K562 (cell line): ENCODE measurements at regions not wholly inside any gene's neighbourhood (a gene's known extent, or its start where the extent isn't known, plus 50 kb on each side); places are given as distances from the start of the nearest gene placed in this dataset.
A peak's percentile ranks its signal among the peaks of the same experiment; 100 is the strongest.

Experiments
- ATAC-seq: fragments of 200-7000 bp; cut with Tn5 transposase; 3 replicates; pipeline ENCODE4 v1.9.1; 2020; ENCODE audit warnings: moderate library complexity
- BruUV-seq: library from RNA; stranded (reverse); fragments of 400-500 nt; replicated peaks from 2 replicates; lab custom pipeline; 2021; lab: Mats Ljungman, UMichigan
- CTCF ChIA-PET: fragments of 300-600 bp; formaldehyde crosslinking; extraction: SDS; loops from one replicate; lab custom pipeline; 2021; ENCODE audit warnings: low intra/inter-chr PET ratio; lab: Yijun Ruan, JAX
- POLR2A ChIA-PET: fragments of 300-600, 350-650 bp; sonication (Branson Sonifier 250); formaldehyde crosslinking; extraction: SDS; loops from one replicate; lab custom pipeline; 2021; ENCODE audit warnings: antibody characterized with exemption, inconsistent platforms; lab: Yijun Ruan, JAX
- DNase-seq, 4 experiments: peaks; one replicate each; pipeline versions ENCODE4 v3.0.0 to v3.0.0-alpha.2; 2011 to 2018; ENCODE audit warnings: low spot score in 3 of 4, mixed read lengths in 3 of 4; ENCODE audit errors: extremely low read depth in 1 of 4
- FAIRE-seq: peaks from 2 replicates; lab custom pipeline; 2011; peaks lifted over from hg19 to GRCh38; lab: Jason Lieb, UNC
- H2AFZ ChIP-seq: 2 replicates; pipeline ENCODE4 v1.6.0; 2011; ENCODE audit warnings: low read depth, low read length, control low read depth, inconsistent platforms
- H3K27ac ChIP-seq: fragments of 200-600 bp; 3 replicates; pipeline ENCODE4 v1.8.0; 2011; ENCODE audit warnings: low read depth, mild to moderate bottlenecking, control low read depth, inconsistent platforms, low read length, moderate library complexity, mixed read lengths; ENCODE audit errors: extremely low read depth
- H3K27me3 ChIP-seq, 2 experiments: fragments of 300-600 bp in 1 of 2; 2 replicates in 1 of 2; 3 replicates in 1 of 2; pipeline versions ENCODE4 v1.6.0 to v1.8.0; 2011; ENCODE audit warnings: inconsistent platforms in 2 of 2, low read length in 2 of 2, mild to moderate bottlenecking in 1 of 2, mixed read lengths in 1 of 2, moderate library complexity in 1 of 2; ENCODE audit not compliant: control insufficient read depth in 2 of 2, insufficient read depth in 2 of 2
- H3K36me3 ChIP-seq: fragments of 300-600 bp; 3 replicates; pipeline ENCODE4 v1.8.0; 2011; ENCODE audit warnings: mild to moderate bottlenecking, low read length, inconsistent platforms; ENCODE audit not compliant: control insufficient read depth, insufficient read depth
- H3K4me1 ChIP-seq, 2 experiments: fragments of 200-600 bp in 1 of 2; replicated peaks in 1 of 2; 2 replicates in 1 of 2; 3 replicates in 1 of 2; pipeline versions ENCODE4 v1.5.1 to v1.8.0; 2011; ENCODE audit warnings: inconsistent platforms in 2 of 2, low read length in 2 of 2, mild to moderate bottlenecking in 1 of 2, mixed read lengths in 1 of 2, moderate library complexity in 1 of 2; ENCODE audit not compliant: control insufficient read depth in 2 of 2, insufficient read depth in 2 of 2
- H3K4me2 ChIP-seq: 2 replicates; pipeline ENCODE4 v1.6.1; 2011; ENCODE audit warnings: low read length, control low read depth, inconsistent platforms, mixed read lengths; ENCODE audit not compliant: insufficient read depth
- H3K4me3 ChIP-seq: fragments of 200-600 bp; sonication (generic), shearing (Covaris generic); 2 replicates; pipeline ENCODE4 v1.5.1; 2016; ENCODE audit warnings: control low read depth, inconsistent platforms
- H3K79me2 ChIP-seq: fragments of 200-600 bp; 3 replicates; pipeline ENCODE4 v1.8.0; 2011; ENCODE audit warnings: low read length, inconsistent platforms; ENCODE audit not compliant: control insufficient read depth, insufficient read depth
- H3K9ac ChIP-seq, 2 experiments: 2 replicates each; pipeline versions ENCODE4 v1.6.0 to v1.6.1; 2011; ENCODE audit warnings: low read depth in 2 of 2, low read length in 2 of 2, control low read depth in 1 of 2, inconsistent platforms in 1 of 2, mild to moderate bottlenecking in 1 of 2, mixed read lengths in 1 of 2; ENCODE audit not compliant: insufficient read depth in 1 of 2
- H3K9me1 ChIP-seq: one replicate; pipeline ENCODE4 v1.6.0; 2011; ENCODE audit warnings: inconsistent platforms, mild to moderate bottlenecking, low read length, moderate library complexity; ENCODE audit not compliant: control insufficient read depth, insufficient read depth
- H3K9me3 ChIP-seq: replicated peaks from 2 replicates; pipeline ENCODE4 v1.5.1; 2011; ENCODE audit warnings: low read depth, low read length, inconsistent platforms; ENCODE audit not compliant: control insufficient read depth, insufficient read depth
- H4K20me1 ChIP-seq: replicated peaks from 2 replicates; pipeline ENCODE4 v1.6.1; 2011; ENCODE audit warnings: low read length, inconsistent platforms, mixed read lengths; ENCODE audit not compliant: control insufficient read depth, insufficient read depth
- CEBPB ChIP-seq: fragments of 450-650 bp; IDR thresholded peaks from 2 replicates; pipeline ENCODE4 v1.6.1; 2016; ENCODE audit warnings: missing genetic modification characterization, missing compliant biosample characterization
- CEBPG ChIP-seq, 3 experiments: fragments of 200-800 bp in 1 of 3; sonication (Bioruptor generic) in 1 of 3; sonication (generic) in 1 of 3; formaldehyde crosslinking in 1 of 3; IDR thresholded peaks in 2 of 3; conservative IDR thresholded peaks in 1 of 3; 2 replicates each; pipeline versions ENCODE4 v1.6.1 to v1.8.0; 2016 to 2022; ENCODE audit warnings: missing compliant biosample characterization in 2 of 3, missing genetic modification characterization in 2 of 3, mild to moderate bottlenecking in 1 of 3, missing genetic modification reagents in 1 of 3
- DMBX1 ChIP-seq: fragments of 250-450 bp; sonication (Bioruptor Pico); IDR thresholded peaks from 2 replicates; pipeline ENCODE4 v1.8.0; 2022; ENCODE audit warnings: inconsistent platforms, mild to moderate bottlenecking, moderate library complexity, borderline replicate concordance
- FOSL1 ChIP-seq: fragments of 200-800 bp; sonication (Bioruptor generic); conservative IDR thresholded peaks from 2 replicates; pipeline ENCODE4 v1.6.1; 2016; ENCODE audit warnings: missing genetic modification characterization, missing compliant biosample characterization
- HSF4 ChIP-seq: fragments of 250-450 bp; sonication (Bioruptor Pico); IDR thresholded peaks from 2 replicates; pipeline ENCODE4 v2.1.2; 2022; ENCODE audit warnings: mild to moderate bottlenecking, moderate library complexity, borderline replicate concordance
- JUND ChIP-seq, 2 experiments: IDR thresholded peaks; 2 replicates in 1 of 2; 3 replicates in 1 of 2; pipeline ENCODE4 v1.6.1; 2011; ENCODE audit warnings: borderline replicate concordance in 2 of 2, low read depth in 2 of 2, low read length in 2 of 2, improper control_type of control experiment in 1 of 2, missing biosample characterization in 1 of 2, missing genetic modification characterization in 1 of 2, missing genetic modification reagents in 1 of 2
- POLR2H ChIP-seq: IDR thresholded peaks from 2 replicates; pipeline ENCODE4 v1.6.1; 2016; ENCODE audit warnings: missing genetic modification characterization, low read depth, mild to moderate bottlenecking, control low read depth, missing compliant biosample characterization, moderate library complexity
- RAD21 ChIP-seq, 2 experiments: fragments of 250-450 bp in 1 of 2; fragments of 450-650 bp in 1 of 2; sonication (Bioruptor Pico) in 1 of 2; formaldehyde crosslinking in 1 of 2; IDR thresholded peaks in 1 of 2; conservative IDR thresholded peaks in 1 of 2; 2 replicates each; pipeline versions ENCODE4 v1.4.0 to v1.8.0; 2020 to 2022; ENCODE audit warnings: mild to moderate bottlenecking in 2 of 2, moderate library complexity in 1 of 2
- SNIP1 ChIP-seq: fragments of 450-650 bp; IDR thresholded peaks from 2 replicates; pipeline ENCODE4 v1.7.1; 2017; ENCODE audit warnings: low read depth, mild to moderate bottlenecking
- ZHX1 ChIP-seq: fragments of 150-350 bp; conservative IDR thresholded peaks from 2 replicates; pipeline ENCODE4 v1.6.1; 2014; ENCODE audit warnings: low read length
- ZNF609 ChIP-seq: sonication (generic); formaldehyde crosslinking; IDR thresholded peaks from 2 replicates; pipeline ENCODE4 v1.8.1; 2023; ENCODE audit warnings: missing genetic modification reagents, mild to moderate bottlenecking, borderline replicate concordance
- ZNF830 ChIP-seq: fragments of 250-450 bp; sonication (Bioruptor Pico); IDR thresholded peaks from 2 replicates; pipeline ENCODE4 v1.5.0; 2021; ENCODE audit warnings: mild to moderate bottlenecking
- WGBS: fragments of 100-300 bp; shearing (Covaris generic); methylation state at CpG from one replicate; pipeline ENCODE4 v1.1.6; 2016; ENCODE audit warnings: low coverage, mixed read lengths; ENCODE audit not compliant: insufficient coverage; ENCODE audit errors: missing lambda C conversion rate; 5-methylcytosine and 5-hydroxymethylcytosine counted together
- in situ Hi-C: fragments of 300-500 bp; cut with MboI; formaldehyde crosslinking; loops from 4 replicates; pipeline ENCODE4 v1.15.0; 2018; ENCODE audit warnings: inconsistent platforms, mixed read lengths
- intact Hi-C: fragments of 100-400 bp; cut with micrococcal nuclease; formaldehyde crosslinking; loops from 2 replicates; pipeline ENCODE4 v1.14.2; 2022

- Histone ChIP-seq H3K4me3 (no peak overlapping the region), H3K9me3 (no peaks in the 10 kb centered on the region), H3K9me1 (no peaks in the 10 kb centered on the region), H2AFZ (no peak overlapping the region), H3K9ac (no peak overlapping the region), H4K20me1 (no peaks in the 10 kb centered on the region), H3K4me1 (peaks cover 0 to 22% of the 10 kb centered on the region in 2 experiments; a peak in 4 of 5 replicates), H3K79me2 (no peaks in the 10 kb centered on the region), H3K36me3 (no peaks in the 10 kb centered on the region), H3K27ac (no peak overlapping the region), H3K27me3 (peaks cover 0 to 28% of the 10 kb centered on the region in 2 experiments; a peak in 2 of 5 replicates), H3K4me2 (no peak overlapping the region)
- ATAC-seq: peak; percentile 62; the same call in 2 of the 3 replicates
- CTCF ChIA-PET: no interaction called here
- intact Hi-C loops: no loop called here
- FAIRE-seq: no peak
- DNase-seq: peak in 3 of 4 experiments; percentile 11 to 22 (median 18)
- no TSS peak for BruUV-seq
- POLR2A ChIA-PET: interaction anchor here (0.6 to 1.8 kb wide), 3 partner anchors 12 to 899 kb away, joined by 3 to 4 read pairs (median 3); no protein-coding TSS in a partner anchor
- WGBS: 0% methylated on average over 1 of the region's 1 CpG
- in situ Hi-C loops: no loop called here
- TF ChIP-seq CEBPG (CRISPR knock-in tag; IDR thresholded peaks at IDR 0.05) (peak; percentile 30; the same call in 1 of the 2 replicates), CEBPG (tag; conservative IDR thresholded peaks at IDR 0.05 in 1 of 2, IDR thresholded peaks at IDR 0.05 in 1 of 2) (peak in 1 of 2 experiments; percentile 32; a peak in 1 of 4 replicates), HSF4 (no peak), RAD21 (CRISPR knock-in tag; conservative IDR thresholded peaks at IDR 0.05 in 1 of 2, IDR thresholded peaks at IDR 0.05 in 1 of 2) (0 out of 4 replicates have a peak, but pooled peaks of 1 of the 2 experiments have one; percentile 4), DMBX1 (CRISPR knock-in tag) (no peak), JUND (IDR thresholded peaks at IDR 0.05; ENCODE audit: borderline replicate concordance, low read depth, low read length) (peak; percentile 38; the same call in 1 of the 2 replicates), JUND (tag; IDR thresholded peaks at IDR 0.05; ENCODE audit: borderline replicate concordance, low read depth, low read length) (peak; percentile 42; the same call in 1 of the 3 replicates), ZNF830 (CRISPR knock-in tag) (no peak), ZHX1 (no peak), POLR2H (no peak), CEBPB (tag) (0 out of 2 replicates have a peak, but pooled peaks have one; percentile 35), SNIP1 (no peak), FOSL1 (tag) (peak; percentile 65), ZNF609 (CRISPR knock-in tag) (no peak)
Measured at GRCh38 chr2:64402876-64403275, 51.1 kb upstream of the LGALSL start.
